ENCODE measurements at regions not wholly inside any gene's neighbourhood (a gene's known extent, or its start where the extent isn't known, plus 50 kb on each side); places are given as distances from the start of the nearest gene placed in this dataset.
"Not testable (repeated sequence)": the region's sequence is repeated elsewhere in the genome, so short reads cannot be mapped to it uniquely, and the experiment has no call there.

- Histone ChIP-seq H3K27me3 (replicated peaks; ENCODE audit: insufficient read depth) (no peaks in the 10 kb centered on the region), H3K27ac (no peak overlapping the region), H3K4me3 (no peak overlapping the region), H3K9me3 (no peaks in the 10 kb centered on the region), H3K36me3 (no peaks in the 10 kb centered on the region), H3K4me1 (replicated peaks) (no peaks in the 10 kb centered on the region)
- 89% methylated on average over 4 of the region's 4 CpGs for WGBS
- DNase-seq (ENCODE audit: low spot score) = no peak
- intact Hi-C loops (cut with DNase I) = no loop called here
- TF ChIP-seq POLR2A (IDR thresholded peaks at IDR 0.05) (no peak), CTCF (IDR thresholded peaks at IDR 0.05) (no peak), POLR2AphosphoS5 (IDR thresholded peaks at IDR 0.05) (no peak)
Measured at GRCh38 chrX:121570072-121570841, 522.8 kb downstream of the GLUD2 start.

GRCh38 chrX:121571333-121571732 lies 523.9 kb downstream of the GLUD2 start:
- Histone ChIP-seq H3K27me3 (replicated peaks; ENCODE audit: insufficient read depth) (no peaks in the 10 kb centered on the region), H3K9me3 (no peaks in the 10 kb centered on the region), H3K4me1 (replicated peaks) (no peaks in the 10 kb centered on the region), H3K27ac (no peak overlapping the region), H3K36me3 (no peaks in the 10 kb centered on the region), H3K4me3 (no peak overlapping the region)
- TF ChIP-seq POLR2A (IDR thresholded peaks at IDR 0.05) (no peak), POLR2AphosphoS5 (IDR thresholded peaks at IDR 0.05) (no peak), CTCF (IDR thresholded peaks at IDR 0.05) (no peak)
- no peak for DNase-seq (ENCODE audit: low spot score)
- WGBS = 91% methylated on average over 7 of the region's 7 CpGs
- intact Hi-C loops (cut with DNase I) = no loop called here

GRCh38 chrX:121574384-121574783 lies 527.0 kb downstream of the GLUD2 start:
- H3K4me1 ChIP-seq (replicated peaks); H3K27ac ChIP-seq; H3K27me3 ChIP-seq (replicated peaks; ENCODE audit: insufficient read depth); H3K4me3 ChIP-seq; H3K36me3 ChIP-seq; H3K9me3 ChIP-seq; intact Hi-C loops (cut with DNase I); DNase-seq (ENCODE audit: low spot score): not testable (repeated sequence)
- WGBS = 98% methylated on average over 2 of the region's 2 CpGs

GRCh38 chrX:121579016-121579760 lies 531.8 kb downstream of the GLUD2 start:
- WGBS = 18% methylated on average over 3 of the region's 3 CpGs
- no peak for DNase-seq (ENCODE audit: low spot score)
- H3K9me3 ChIP-seq = no peaks in the 10 kb centered on the region
- H3K4me1 ChIP-seq (replicated peaks) = no peaks in the 10 kb centered on the region
- H3K27me3 ChIP-seq (replicated peaks; ENCODE audit: insufficient read depth) = no peaks in the 10 kb centered on the region
- H3K4me3 ChIP-seq = no peak overlapping the region
- TF ChIP-seq POLR2A (IDR thresholded peaks at IDR 0.05) = no peak
- peak in 1 of 4 experiments; percentile 7 for TF ChIP-seq CTCF (IDR thresholded peaks at IDR 0.05)
- TF ChIP-seq POLR2AphosphoS5 (IDR thresholded peaks at IDR 0.05) = no peak
- no peaks in the 10 kb centered on the region for H3K36me3 ChIP-seq
- H3K27ac ChIP-seq = no peak overlapping the region
- intact Hi-C loops (cut with DNase I) = no loop called here

GRCh38 chrX:121581885-121582284 lies 534.5 kb downstream of the GLUD2 start:
- Histone ChIP-seq H3K36me3 (no peaks in the 10 kb centered on the region), H3K4me3 (no peak overlapping the region), H3K27ac (no peak overlapping the region), H3K9me3 (no peaks in the 10 kb centered on the region), H3K4me1 (replicated peaks) (no peaks in the 10 kb centered on the region), H3K27me3 (replicated peaks; ENCODE audit: insufficient read depth) (no peaks in the 10 kb centered on the region)
- intact Hi-C loops (cut with DNase I) = no loop called here
- no peak for DNase-seq (ENCODE audit: low spot score)
- TF ChIP-seq POLR2A (IDR thresholded peaks at IDR 0.05) (no peak), POLR2AphosphoS5 (IDR thresholded peaks at IDR 0.05) (no peak), CTCF (IDR thresholded peaks at IDR 0.05) (no peak)
- 51% methylated on average over 4 of the region's 4 CpGs for WGBS

Data from prostate gland (tissue), 2 donors.